ENCODE measurements at regions not wholly inside any gene's neighbourhood (a gene's known extent, or its start where the extent isn't known, plus 50 kb on each side); places are given as distances from the start of the nearest gene placed in this dataset.

DNA sequence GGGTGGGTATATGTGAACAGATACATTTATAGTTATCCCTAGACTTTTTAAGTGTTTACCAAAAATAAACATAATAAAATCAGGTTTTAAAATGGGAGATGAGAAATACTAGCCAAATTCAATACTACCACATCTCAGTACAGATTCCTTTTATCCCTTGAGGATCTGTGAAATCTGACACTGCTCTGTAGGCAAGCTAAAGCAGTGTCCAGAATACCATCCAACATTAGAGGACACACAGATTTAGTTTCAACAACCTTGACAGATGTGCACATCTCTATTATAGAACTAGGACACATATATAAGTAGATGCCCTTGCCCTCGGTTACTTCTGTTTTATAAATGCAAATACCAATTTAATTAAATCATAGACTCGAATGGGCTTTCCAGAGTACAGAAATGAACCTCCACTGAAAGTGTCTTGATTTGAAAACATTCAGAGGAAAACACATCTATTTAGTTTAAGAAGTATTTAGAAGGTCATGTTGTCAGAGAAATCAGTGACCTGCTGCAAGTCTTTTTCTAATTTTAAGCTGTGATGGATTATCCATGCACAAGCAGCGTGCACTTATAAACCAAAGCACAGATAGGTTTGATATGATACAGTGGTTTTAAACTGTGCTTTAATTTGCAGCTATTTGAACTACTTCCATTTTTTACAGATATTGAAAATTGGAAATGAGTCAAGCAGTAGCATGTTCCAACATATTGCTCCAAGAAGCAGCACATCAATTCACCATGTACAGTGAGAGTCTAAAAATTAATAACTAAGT is 156.3 kb upstream of the EPHA7 start:
- Histone ChIP-seq H3K9ac (ENCODE audit: insufficient read depth, low read depth, low read length) (no peak overlapping the region), H3K27me3 (ENCODE audit: control insufficient read depth in 1 of 2, insufficient read depth in 2 of 2, low read length in 2 of 2) (no peaks in the 10 kb centered on the region), H4K20me1 (ENCODE audit: insufficient read depth, low read length) (no peaks in the 10 kb centered on the region), H3K79me2 (ENCODE audit: insufficient read depth, low read length) (no peaks in the 10 kb centered on the region), H3K36me3 (replicated peaks in 1 of 2; ENCODE audit: control insufficient read depth in 1 of 2, insufficient read depth in 2 of 2, low read length in 2 of 2) (no peaks in the 10 kb centered on the region), H3K9me3 (ENCODE audit: low read length) (no peaks in the 10 kb centered on the region), H3K27ac (ENCODE audit: extremely low read length, insufficient read depth, low read length) (no peak overlapping the region), H2AFZ (ENCODE audit: low read length) (no peak overlapping the region), H3K4me3 (replicated peaks in 1 of 3; ENCODE audit: insufficient read depth in 1 of 3, low read depth in 2 of 3, low read length in 3 of 3) (no peak overlapping the region), H3K4me2 (ENCODE audit: low read depth, low read length) (no peak overlapping the region), H3K4me1 (ENCODE audit: insufficient read depth, low read length) (no peaks in the 10 kb centered on the region)
- no TSS peak for BruUV-seq (replicated peaks)
- FAIRE-seq (no peak), DNase-seq (ENCODE audit: low spot score) (no peak), ATAC-seq (no peak)
- TF ChIP-seq MZF1 (CRISPR knock-in tag; IDR thresholded peaks at IDR 0.05; ENCODE audit: borderline replicate concordance) (no peak), SP140L (CRISPR knock-in tag; IDR thresholded peaks at IDR 0.05; ENCODE audit: borderline replicate concordance) (no peak), REST (IDR thresholded peaks at IDR 0.05; ENCODE audit: borderline replicate concordance in 1 of 2, low read depth in 1 of 2, low read length in 2 of 2) (no peak), ZNF468 (CRISPR knock-in tag; IDR thresholded peaks at IDR 0.05) (no peak), ZNF3 (CRISPR knock-in tag; IDR thresholded peaks at IDR 0.05) (no peak), DRAP1 (CRISPR knock-in tag; IDR thresholded peaks at IDR 0.05) (no peak), DZIP1 (CRISPR knock-in tag; IDR thresholded peaks at IDR 0.05) (no peak), ZNF749 (CRISPR knock-in tag; IDR thresholded peaks at IDR 0.05; ENCODE audit: borderline replicate concordance) (no peak), TGIF2 (CRISPR knock-in tag; IDR thresholded peaks at IDR 0.05) (no peak), REL (CRISPR knock-in tag; conservative IDR thresholded peaks at IDR 0.05) (no peak), EED (CRISPR knock-in tag; IDR thresholded peaks at IDR 0.05) (no peak), MEIS2 (CRISPR knock-in tag; IDR thresholded peaks at IDR 0.05) (no peak), HNRNPL (IDR thresholded peaks at IDR 0.05; ENCODE audit: low read depth, low read length) (no peak), ZNF207 (IDR thresholded peaks at IDR 0.05; ENCODE audit: borderline replicate concordance) (no peak), ZNF138 (CRISPR knock-in tag; IDR thresholded peaks at IDR 0.05; ENCODE audit: low read depth) (no peak), ZSCAN21 (CRISPR knock-in tag; IDR thresholded peaks at IDR 0.05; ENCODE audit: borderline replicate concordance) (no peak)
- TF ChIP-seq, protein P1, sequence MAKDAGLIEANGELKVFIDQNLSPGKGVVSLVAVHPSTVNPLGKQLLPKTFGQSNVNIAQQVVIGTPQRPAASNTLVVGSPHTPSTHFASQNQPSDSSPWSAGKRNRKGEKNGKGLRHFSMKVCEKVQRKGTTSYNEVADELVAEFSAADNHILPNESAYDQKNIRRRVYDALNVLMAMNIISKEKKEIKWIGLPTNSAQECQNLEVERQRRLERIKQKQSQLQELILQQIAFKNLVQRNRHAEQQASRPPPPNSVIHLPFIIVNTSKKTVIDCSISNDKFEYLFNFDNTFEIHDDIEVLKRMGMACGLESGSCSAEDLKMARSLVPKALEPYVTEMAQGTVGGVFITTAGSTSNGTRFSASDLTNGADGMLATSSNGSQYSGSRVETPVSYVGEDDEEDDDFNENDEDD (CRISPR knock-in tag; IDR thresholded peaks at IDR 0.05; ENCODE audit: borderline replicate concordance): no peak
- ChIA-PET CTCF (ENCODE audit: low intra/inter-chr PET ratio, low total read pairs) (no interaction called here), POLR2A (no interaction called here)
- in situ Hi-C loops (cut with HindIII; ENCODE audit: extremely low pct_ligation_motif_present, low pct_unique_long_range_greater_than_20kb): no loop called here
- WGBS (ENCODE audit: low lambda C conversion rate): 14% methylated on average over 3 of the region's 3 CpGs
- intact Hi-C loops (cut with micrococcal nuclease; ENCODE audit: unreplicated experiment): no loop called here

Measured in HepG2 (cell line).